Ishikawa (cell line): ENCODE measurements at regions not wholly inside any gene's neighbourhood (a gene's known extent, or its start where the extent isn't known, plus 50 kb on each side); places are given as distances from the start of the nearest gene placed in this dataset.

Source experiments
- EP300 ChIP-seq: IDR thresholded peaks from 2 replicates; pipeline ENCODE4 v1.6.1; 2012; ENCODE audit warnings: borderline replicate concordance
- FOXM1 ChIP-seq: IDR thresholded peaks from 2 replicates; pipeline ENCODE4 v1.6.1; 2012; ENCODE audit warnings: low read depth, borderline replicate concordance
- MAX ChIP-seq: IDR thresholded peaks from 2 replicates; pipeline ENCODE4 v1.6.1; 2012
- REST ChIP-seq: IDR thresholded peaks from 2 replicates; pipeline ENCODE4 v1.6.1; 2012; ENCODE audit warnings: low read depth, mild to moderate bottlenecking
- TAF1 ChIP-seq: IDR thresholded peaks from 2 replicates; pipeline ENCODE4 v1.6.1; 2012; ENCODE audit warnings: low read depth, mild to moderate bottlenecking
- TCF12 ChIP-seq: IDR thresholded peaks from 2 replicates; pipeline ENCODE4 v1.6.1; 2012; ENCODE audit warnings: low read depth
- TEAD4 ChIP-seq: IDR thresholded peaks from 2 replicates; pipeline ENCODE4 v1.6.1; 2012

- no peak for TF ChIP-seq TAF1
- TF ChIP-seq TCF12, result no peak
- no peak for TF ChIP-seq REST
- TF ChIP-seq MAX, result no peak
- no peak for TF ChIP-seq EP300
- TF ChIP-seq FOXM1, result no peak
- TF ChIP-seq TEAD4, result no peak
These were observed 772.7 kb downstream of the MAFB start for GRCh38 chr20:39916236-39916765.
